H54 (cell line): ENCODE measurements at regions not wholly inside any gene's neighbourhood (a gene's known extent, or its start where the extent isn't known, plus 50 kb on each side); places are given as distances from the start of the nearest gene placed in this dataset.

Source experiments
- DNase-seq: peaks from one replicate; pipeline ENCODE4 v3.0.0; 2011; ENCODE audit warnings: low spot score, mixed read lengths; ENCODE audit not compliant: insufficient read length
- FAIRE-seq: peaks from 3 replicates; lab custom pipeline; 2011; peaks lifted over from hg19 to GRCh38; lab: Jason Lieb, UNC
- POLR2A ChIP-seq: IDR thresholded peaks from 2 replicates; pipeline ENCODE4 v1.6.1; 2011; ENCODE audit warnings: low read depth, mild to moderate bottlenecking, low read length

DNA sequence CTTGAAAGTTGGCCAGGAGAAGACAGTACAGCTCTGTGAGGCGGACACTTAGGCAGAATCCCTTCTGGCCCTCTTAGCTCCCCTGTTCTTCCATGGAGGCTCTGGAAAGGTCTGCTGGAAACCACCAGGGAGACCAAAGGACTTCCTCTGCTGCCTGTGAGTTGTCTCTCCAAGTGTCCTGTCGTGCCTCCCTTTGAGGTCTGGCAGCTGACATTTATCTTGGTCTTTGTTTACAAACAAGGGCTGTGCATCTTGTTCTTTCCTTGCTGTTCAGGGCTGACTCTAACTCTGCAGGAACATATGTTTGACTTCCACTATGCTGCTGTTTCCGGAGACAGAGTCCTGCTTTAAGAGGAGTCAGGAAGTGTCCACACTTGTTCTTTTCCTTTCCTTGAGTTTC lies 159.9 kb upstream of the FRMD6 start:
- TF ChIP-seq POLR2A, result no peak
- FAIRE-seq (no peak), DNase-seq (no peak)

GRCh38 chr14:51495319-51495718 lies 156.4 kb upstream of the FRMD6 start:
- DNase-seq (no peak), FAIRE-seq (no peak)
- no peak for TF ChIP-seq POLR2A

DNA sequence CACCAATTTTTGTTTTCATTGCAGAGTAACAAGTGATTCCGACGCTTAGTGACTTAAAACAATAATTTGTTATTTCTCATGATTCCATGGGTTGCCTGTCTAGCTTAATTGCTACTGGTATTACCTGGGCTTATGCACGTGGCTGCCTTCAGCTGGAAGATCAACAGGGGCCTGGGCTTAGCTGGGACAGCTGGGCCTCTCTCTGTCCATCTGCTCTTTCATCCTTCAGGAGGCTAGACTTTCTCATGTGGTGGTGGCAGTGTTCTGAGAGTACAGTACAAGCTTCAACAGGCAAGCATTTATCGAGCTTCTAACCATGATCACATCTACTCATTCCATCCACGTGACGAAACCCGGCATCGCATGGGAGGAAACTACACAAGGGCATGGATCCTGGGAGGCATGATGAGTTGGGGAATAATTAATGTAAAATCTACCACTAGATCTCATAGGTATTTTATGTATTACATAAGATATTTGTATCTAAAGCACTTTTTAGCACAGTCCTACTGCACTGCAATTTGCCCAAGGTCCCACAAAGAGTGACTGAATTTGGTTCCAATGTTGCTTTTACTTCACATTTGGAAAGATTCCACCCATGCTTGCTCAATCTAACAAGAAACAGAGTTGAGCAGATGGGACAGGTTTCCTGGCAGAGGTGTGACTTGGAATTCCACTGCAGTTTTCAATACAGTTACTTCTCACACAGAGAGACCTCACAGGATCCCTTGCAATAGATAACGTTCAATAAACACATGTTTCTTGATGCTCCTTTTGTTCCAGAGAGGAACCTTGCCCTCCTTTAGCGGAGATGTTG lies 153.1 kb upstream of the FRMD6 start:
- no peak for TF ChIP-seq POLR2A
- no peak for FAIRE-seq

DNA sequence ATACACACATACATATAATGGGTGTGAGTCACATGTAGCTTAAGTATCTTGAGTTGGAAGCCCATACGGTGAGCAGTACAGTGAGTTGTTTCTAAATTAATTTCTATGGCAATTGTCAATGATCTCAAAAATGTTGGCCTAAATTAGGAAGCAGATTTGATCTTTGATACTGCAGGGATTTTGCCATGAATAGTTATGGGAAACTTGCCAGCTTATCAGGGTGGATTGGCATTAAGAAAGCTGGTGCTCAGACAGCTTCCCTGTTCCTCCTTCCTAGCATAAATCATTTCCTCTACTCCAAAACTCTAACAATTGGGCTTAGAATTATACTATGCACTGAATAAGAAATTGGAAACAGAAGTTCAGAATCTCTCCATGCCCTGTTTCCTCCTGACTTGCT lies 150.9 kb upstream of the FRMD6 start:
- TF ChIP-seq POLR2A, result no peak
- no peak for DNase-seq
- no peak for FAIRE-seq

More for the DNA sequence above, 153.1 kb upstream of the FRMD6 start:
- no peak for DNase-seq

DNA sequence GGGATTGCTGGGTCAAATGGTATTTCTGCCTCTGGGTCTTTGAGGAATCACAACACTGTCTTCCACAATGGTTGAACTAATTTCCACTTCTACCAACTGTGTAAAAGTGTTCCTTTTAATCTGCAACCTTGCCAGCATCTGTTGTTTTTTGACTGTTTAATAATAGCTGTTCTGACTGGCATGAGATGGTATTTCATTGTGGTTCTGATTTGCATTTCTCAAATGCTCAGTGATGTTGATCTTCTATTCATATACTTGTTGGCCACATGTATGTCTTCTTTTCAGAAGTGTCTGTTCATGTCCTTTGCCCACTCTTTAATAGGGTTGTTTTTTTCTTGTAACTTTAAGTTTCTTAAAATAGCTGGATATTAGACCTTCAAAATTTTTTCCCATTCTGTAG lies 150.0 kb upstream of the FRMD6 start:
- no peak for TF ChIP-seq POLR2A
- FAIRE-seq, result no peak
- no peak for DNase-seq

- DNase-seq (no peak), FAIRE-seq (no peak)
- no peak for TF ChIP-seq POLR2A
Observed at GRCh38 chr14:51504669-51505068, 147.0 kb upstream of the FRMD6 start.

DNA sequence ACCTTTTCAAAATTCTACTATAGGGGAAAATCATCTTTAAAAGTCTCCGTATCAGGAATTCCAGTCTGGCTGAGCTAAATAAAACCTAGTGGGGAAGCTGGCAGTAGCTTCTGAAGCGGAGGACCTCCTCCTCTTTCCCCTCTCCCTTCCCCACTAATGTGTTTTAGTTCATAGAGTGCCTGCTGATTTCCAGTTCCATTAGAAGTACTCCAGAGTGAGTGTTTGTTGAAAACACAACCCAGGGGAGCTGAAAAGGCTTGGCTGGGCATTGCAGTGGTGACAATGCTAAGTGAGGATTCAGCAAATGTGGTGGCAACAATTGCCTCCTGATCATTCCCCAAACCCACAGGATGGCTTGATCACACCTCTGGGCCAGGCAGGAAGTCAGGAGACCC lies 144.2 kb upstream of the FRMD6 start:
- DNase-seq, result no peak
- FAIRE-seq, result no peak
- TF ChIP-seq POLR2A, result no peak

GRCh38 chr14:51507906-51508511 lies 143.7 kb upstream of the FRMD6 start:
- FAIRE-seq, result no peak
- TF ChIP-seq POLR2A, result no peak
- DNase-seq, result no peak

DNA sequence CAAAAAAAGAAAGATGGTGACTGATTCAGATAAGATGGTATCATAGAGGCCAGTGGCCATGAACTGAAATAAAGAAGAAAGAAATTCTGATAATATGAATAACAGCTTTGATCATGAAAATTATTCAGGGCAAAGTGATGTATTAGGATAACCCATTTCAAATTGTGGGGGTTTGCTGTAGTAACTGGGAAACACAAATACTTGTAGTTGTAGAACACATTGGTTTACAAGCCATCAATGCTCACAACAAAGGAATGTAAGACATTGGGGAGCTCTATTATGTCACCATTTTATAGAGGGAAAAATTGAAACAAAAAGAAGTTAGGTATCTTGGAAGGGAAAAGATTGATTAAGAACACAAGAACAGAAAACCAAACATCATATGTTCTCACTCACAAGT lies 140.4 kb upstream of the FRMD6 start:
- no peak for TF ChIP-seq POLR2A
- no peak for DNase-seq
- no peak for FAIRE-seq

GRCh38 chr14:51512316-51512715 lies 139.4 kb upstream of the FRMD6 start:
- DNase-seq (no peak), FAIRE-seq (no peak)
- TF ChIP-seq POLR2A, result no peak

GRCh38 chr14:51513281-51513680 lies 138.4 kb upstream of the FRMD6 start:
- no peak for FAIRE-seq
- no peak for TF ChIP-seq POLR2A
- no peak for DNase-seq

GRCh38 chr14:51513933-51514332 lies 137.8 kb upstream of the FRMD6 start:
- DNase-seq (no peak), FAIRE-seq (no peak)
- TF ChIP-seq POLR2A, result no peak

DNA sequence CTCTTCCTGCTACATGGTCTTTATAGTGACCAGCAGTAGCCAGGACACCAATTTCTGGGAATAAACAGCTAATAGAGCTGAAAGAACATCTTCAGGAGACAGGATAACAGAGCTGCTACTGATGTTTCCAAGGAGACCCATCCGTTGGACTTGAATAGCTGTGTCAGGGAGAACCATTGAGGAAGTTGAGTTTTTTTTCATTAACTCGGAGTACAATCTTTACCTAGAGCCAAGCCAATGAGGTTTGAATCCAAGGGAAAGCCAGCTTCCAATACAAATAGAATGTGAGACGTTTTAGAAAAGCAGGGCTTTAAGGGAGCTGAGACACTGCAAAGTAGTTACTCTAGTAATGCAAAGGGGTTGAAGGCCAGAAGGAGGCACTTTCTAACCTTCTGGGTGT lies 136.1 kb upstream of the FRMD6 start:
- DNase-seq (no peak), FAIRE-seq (no peak)
- TF ChIP-seq POLR2A, result no peak

DNA sequence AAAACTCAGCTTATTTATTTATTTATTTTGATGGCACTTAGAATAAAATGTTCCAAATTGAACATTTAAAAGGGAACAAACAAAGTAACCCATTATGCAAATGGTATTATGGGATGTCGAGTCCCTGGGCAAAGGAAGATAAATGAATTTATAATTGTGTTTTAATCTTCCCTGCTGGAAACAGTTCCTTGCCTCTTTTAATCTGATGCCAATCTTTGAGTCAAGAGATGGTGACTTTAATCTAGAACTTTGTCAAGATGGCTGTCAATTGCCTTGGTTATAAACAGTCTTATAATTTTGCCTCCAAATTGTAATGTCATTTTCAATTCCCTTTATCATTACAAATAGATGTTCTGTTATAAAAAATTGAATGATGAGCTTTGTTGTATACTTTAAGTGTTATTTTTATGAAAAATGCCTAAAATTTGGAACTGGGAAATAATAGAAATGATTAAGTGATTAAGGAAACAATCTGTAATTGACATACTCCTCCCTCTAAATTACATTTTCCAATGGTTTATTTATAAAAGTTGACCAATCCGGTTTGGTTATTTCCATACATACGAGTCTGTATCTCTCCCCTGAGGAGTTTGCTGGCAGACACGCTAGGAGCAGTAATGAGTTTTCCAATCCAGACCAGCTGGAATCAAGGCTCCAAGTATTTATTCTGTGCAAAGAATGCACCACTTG lies 134.9 kb upstream of the FRMD6 start:
- FAIRE-seq (no peak), DNase-seq (no peak)
- no peak for TF ChIP-seq POLR2A
